GM21423 (cell line): ENCODE measurements at regions not wholly inside any gene's neighbourhood (a gene's known extent, or its start where the extent isn't known, plus 50 kb on each side); places are given as distances from the start of the nearest gene placed in this dataset.
"Not testable (repeated sequence)": the region's sequence is repeated elsewhere in the genome, so short reads cannot be mapped to it uniquely, and the experiment has no call there.

Experiments
- ATAC-seq: cut with Tn5 transposase; IDR thresholded peaks from one replicate; pipeline ENCODE4 v1.9.1; 2021; ENCODE audit warnings: mild to moderate bottlenecking, moderate library complexity; ENCODE audit not compliant: unreplicated experiment

DNA sequence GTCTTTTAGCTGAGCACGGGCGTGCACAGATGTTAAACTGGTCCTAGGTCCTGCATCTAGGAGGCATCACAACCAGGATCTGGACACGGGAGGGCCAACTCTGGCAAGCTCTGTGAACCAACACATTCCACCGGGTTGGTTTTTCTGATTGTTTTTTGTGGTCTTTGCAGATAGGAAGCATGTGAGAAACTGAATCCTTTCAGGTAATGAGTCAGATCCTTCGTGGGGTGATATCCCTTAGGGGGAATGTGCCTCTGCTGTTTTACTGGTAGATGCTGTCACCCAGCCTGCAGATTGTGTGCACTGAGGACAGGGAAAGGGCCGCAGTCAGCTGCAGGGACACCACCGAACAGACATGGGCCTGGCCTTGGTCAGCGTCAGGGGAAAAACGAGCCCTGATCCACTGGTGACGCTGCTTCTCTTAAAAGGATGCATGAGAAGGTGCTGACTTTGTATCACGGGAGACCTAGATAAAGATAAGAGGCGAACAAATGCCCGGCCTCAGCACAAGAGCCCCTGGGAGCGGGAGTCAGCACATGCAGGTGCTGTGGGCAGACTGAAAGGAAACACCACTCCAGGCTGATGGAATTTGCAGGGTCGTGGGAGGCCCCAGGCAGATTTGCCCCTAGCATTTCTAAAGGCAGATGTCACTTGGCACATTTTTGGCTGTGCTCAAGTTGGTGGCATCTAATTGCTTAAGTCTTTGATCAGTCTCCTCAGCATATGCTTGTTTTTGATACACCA lies 51.1 kb downstream of the DOP1B start:
- ATAC-seq = no peak

- ATAC-seq = no peak
These were observed 51.8 kb downstream of the DOP1B start for GRCh38 chr21:36208326-36209013.

DNA sequence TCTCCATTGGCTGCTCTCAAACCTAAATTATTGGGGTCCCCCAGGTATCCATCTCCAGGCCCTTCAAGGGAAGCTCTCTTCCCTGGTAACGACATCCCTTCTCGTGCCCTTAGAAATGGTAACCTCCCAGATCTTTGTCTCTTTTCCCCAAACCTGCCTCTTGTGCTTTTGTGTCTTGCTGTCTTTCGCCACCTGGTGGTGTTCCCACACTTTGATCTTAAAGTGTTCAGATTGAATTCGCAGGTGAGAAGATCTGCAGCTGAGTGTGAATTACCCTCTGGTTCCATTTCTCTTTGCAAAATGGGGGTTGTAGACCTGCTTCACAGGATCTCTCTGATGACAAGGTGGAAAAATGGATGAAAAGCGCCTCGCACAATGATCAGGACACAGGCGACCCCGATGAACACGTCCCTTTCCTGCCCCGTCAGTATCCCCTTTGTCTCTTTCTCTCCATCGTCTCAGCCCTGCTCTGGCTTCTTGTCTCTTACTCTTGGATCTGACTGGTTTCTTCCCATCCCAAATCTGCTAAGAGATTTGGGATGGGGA lies 53.1 kb downstream of the DOP1B start:
- ATAC-seq = no peak

GRCh38 chr21:36210779-36211659 lies 54.4 kb downstream of the DOP1B start:
- no peak for ATAC-seq

DNA sequence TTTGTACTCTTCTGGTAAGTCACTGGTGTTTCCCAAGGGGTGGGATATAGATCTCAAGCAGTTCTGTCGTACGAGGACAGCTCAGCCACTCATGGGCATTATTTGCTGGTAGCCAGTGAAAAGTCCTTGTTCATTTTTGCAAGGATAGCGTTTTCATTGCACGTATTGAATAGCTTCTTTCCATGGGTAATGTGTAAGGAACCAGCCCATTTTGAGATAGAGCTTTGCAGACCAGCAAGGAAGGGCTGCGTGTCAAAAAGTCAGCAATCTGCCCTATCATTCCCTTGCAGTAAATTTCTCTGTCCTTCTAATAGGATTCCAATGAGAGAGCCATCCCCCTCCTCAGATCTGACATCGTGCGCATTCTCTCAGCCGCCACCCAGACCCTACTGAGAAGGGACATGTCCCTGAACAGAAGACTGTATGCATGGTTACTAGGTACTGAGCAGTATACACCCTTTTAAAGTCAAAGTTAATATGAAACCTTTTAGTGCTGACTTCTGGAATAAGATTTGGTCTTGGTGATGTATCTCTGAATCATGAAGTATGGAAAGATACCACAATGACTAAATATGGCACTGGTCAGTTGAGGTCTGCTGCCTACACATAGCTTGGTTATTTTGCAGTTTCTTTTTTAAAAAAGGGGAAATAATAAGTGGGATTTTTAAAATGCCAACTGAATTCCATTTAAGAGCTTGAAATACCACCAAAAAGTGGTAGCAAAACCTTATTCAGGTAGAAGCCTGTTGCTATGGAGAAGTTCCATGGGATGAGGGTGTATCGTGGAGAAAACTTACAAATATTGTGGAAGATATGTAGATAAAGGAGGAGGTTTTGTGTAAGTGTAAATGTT lies 55.3 kb downstream of the DOP1B start:
- no peak for ATAC-seq

DNA sequence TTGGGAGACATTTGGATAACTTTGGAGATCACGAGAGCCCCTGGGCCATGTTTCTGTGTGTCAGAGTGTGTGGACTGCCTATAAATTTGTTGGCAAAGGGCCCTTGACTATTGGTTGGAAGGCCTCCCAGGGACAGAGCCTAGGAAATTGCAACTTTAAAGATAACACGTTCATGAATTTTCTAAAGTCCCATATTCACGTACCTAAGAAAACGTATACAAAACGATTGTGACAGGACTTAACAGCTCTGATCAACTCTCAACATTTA lies 55.8 kb downstream of the DOP1B start:
- no peak for ATAC-seq

DNA sequence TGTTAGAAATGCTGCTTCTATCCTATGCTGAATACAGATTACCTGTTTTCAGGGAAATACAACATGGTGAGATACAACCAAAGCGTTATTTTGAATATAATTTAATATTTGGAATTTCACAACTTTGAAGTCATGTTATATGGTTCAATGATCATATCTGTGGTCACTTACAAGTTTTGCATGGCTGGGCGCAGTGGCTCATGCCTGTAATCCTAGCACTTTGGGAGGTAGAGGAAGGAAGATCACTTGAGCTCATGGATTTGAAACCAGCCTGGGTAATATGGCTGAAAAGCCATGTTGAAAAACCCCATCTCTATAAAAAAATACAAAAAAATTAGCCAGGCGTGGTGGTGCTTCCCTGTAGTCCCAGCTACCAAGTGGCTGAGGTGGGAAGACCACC lies 57.9 kb downstream of the DOP1B start:
- ATAC-seq = no peak

- ATAC-seq = no peak
These were observed 61.1 kb downstream of the DOP1B start for GRCh38 chr21:36217743-36218142.

DNA sequence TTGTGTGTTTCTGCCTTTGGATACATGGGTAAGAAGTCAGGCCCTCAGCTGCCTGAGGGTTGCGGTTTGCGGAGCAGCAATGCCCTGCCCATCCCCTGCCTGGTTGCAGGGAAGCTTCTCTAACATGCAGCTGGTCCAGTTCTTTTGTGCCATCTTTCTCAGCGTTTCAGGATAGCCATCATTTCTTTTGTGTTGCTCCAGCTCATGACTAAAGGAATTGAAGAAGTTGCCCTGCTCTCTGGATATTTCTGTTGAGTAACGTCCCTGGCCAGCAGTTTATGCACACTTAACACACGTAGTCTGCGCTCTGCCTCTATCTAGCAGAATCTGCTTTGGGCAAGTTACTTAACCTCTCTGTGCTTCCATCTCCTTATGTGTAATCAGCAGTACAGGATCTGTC lies 62.1 kb downstream of the DOP1B start:
- no peak for ATAC-seq

GRCh38 chr21:36223451-36223850 lies 66.8 kb downstream of the DOP1B start:
- ATAC-seq = no peak

DNA sequence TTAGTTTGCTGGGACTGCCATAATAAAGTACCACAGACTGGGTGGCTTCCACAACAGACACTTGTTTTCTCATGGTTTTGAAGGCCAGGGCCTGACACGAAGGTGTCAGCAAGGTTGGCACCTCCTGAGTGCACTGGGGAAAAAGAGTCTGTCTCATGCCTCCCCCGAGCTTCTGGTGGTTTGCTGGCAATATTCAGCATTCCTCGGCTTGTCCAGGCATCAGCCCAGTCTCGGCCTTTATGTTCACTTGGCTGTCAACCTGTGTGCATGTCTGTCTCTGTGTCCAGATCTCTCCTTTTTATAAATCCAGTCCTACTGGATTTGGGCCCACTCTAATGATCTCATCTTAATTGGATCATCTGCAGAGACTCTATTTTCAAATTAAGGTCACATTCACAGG lies 72.6 kb downstream of the DOP1B start:
- no peak for ATAC-seq

DNA sequence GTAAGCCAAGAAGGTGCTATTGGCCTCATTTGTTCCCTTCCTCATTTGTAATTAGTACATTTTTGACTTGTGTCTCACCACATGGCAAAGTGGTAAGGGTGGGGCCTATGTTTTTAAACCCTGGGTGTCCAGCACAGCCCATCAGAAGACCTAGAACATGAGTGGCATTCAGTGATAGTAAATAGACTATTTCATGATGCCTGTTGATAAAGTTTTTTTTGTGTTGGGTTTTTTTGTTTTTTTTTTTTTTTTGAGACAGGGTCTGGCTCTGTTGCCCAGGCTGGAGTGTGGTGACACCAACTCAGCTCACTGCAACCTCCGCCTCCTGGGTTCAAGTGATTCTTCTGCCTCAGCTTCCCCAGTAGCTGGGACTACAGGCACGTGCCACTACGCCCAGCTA lies 74.8 kb downstream of the DOP1B start:
- not testable (repeated sequence) for ATAC-seq

GRCh38 chr21:36232641-36233040 lies 76.0 kb downstream of the DOP1B start:
- ATAC-seq = no peak

GRCh38 chr21:36235058-36235582 lies 78.5 kb downstream of the DOP1B start:
- no peak for ATAC-seq

DNA sequence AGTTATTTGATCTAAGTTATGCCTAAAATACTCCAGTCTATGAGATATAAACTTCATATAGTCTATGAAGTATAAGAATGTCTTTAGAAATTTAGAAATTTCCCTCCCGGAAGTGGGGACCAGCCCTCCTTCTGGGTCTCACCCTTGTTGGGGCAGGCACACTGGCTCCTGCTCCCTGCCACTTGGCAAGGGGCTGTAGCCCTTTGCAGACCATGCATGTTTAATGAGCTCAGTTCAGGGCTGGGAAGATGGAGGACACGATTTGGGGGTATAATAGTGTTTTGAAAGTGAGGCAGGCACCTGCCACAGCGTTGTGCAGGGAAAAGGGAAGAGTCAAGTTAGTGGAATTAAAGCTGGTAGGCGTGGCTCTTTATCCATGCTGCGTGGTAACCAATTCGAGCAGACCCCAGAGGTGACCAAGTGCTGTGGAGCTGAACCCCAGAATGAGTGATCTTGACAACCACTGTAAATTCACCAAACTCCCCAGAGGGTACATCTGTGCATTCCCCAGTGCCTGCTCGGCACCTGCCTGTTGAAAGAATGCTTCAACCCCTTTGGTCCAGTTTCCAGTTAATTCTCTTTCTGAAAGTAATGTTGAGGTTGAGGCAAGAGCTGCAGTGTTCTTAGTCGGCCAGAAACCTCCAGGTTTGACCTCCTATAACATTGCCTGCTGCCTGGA lies 79.6 kb downstream of the DOP1B start:
- no peak for ATAC-seq

DNA sequence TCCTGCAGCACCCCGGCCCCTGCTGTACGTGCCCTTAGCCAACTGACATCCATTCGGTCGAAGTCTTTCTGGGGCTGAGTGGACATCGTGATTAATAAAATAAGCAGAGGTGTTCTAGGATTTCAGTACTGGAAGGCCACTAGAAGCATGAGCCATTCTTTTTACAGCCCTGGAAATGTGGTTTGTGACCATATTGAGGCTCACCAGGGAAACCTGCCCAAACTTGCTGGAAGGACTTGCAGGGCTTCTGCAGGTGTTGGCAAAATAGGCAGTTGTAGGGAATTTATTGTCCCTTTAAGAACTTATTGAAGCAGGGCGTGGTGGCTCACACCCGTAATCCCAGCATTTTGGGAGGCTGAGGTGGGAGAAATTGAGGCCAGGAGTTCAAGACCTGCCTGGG lies 80.8 kb downstream of the DOP1B start:
- ATAC-seq = no peak

DNA sequence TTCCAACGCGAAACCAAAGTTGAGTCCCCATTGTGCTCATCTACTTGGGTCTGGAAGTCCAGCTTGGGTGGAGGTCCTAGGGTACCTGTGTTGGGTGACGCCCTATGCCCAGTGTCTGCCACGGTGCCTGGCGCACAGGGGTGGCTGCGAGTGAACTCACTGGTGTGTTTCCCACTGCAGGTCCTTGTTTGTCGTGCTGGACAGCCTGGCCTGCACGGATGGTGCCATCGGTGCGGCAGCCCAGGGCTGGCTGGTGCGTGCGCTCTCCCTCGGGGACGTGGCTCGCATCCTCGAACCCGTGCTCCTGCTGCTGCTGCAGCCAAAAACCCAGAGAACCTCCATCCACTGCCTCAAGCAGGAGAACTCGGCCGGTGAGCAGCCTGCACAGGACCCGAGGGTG lies 80.4 kb upstream of the MORC3 start:
- ATAC-seq = no peak

GRCh38 chr21:36241717-36242116 lies 78.3 kb upstream of the MORC3 start:
- no peak for ATAC-seq

- ATAC-seq = no peak
These were observed 74.9 kb upstream of the MORC3 start for GRCh38 chr21:36245115-36245514.

GRCh38 chr21:36245649-36246048 lies 74.3 kb upstream of the MORC3 start:
- no peak for ATAC-seq
